ENCODE measurements at regions not wholly inside any gene's neighbourhood (a gene's known extent, or its start where the extent isn't known, plus 50 kb on each side); places are given as distances from the start of the nearest gene placed in this dataset.

DNA sequence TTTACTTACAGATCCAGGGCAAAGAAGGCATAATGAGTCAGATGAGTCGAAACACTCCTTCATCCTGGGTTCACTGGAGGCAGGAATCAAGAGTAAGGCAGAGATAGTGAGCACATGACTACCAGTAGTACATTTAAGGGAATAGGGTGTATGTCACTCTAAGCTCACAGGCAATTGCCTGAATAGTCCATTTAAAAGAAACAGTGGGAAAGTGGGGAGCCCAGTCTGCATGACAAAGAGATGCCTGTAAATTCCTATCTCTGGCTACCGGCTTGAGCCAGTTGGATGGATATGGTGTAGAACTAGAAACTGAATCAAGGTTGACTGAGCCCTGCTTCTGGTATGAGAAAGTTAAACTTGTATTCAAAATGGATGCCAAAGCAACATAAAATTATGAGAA is 861.5 kb upstream of the ZWINT start:
- intact Hi-C loops (cut with micrococcal nuclease) = no loop called here
- H3K4me1 Mint-ChIP-seq = no peaks in the 10 kb centered on the region
- Histone ChIP-seq H3K4me3 (ENCODE audit: control extremely low read depth in 1 of 5, extremely low read depth in 1 of 5, insufficient read depth in 1 of 5, low read depth in 2 of 5, low read length in 4 of 5) (no peak overlapping the region), H4K20me1 (ENCODE audit: control insufficient read depth, insufficient read depth, low read length, poor library complexity, severe bottlenecking) (no peaks in the 10 kb centered on the region), H3K9ac (ENCODE audit: low read length) (no peak overlapping the region), H3K4me2 (replicated peaks; ENCODE audit: low read depth, low read length, poor library complexity, severe bottlenecking) (no peak overlapping the region), H3K79me2 (ENCODE audit: control insufficient read depth, insufficient read depth, low read length) (no peaks in the 10 kb centered on the region), H3K9me3 (ENCODE audit: control extremely low read depth in 1 of 3, control insufficient read depth in 2 of 3, insufficient read depth in 1 of 3, low read length in 2 of 3) (no peaks in the 10 kb centered on the region), H2AFZ (ENCODE audit: insufficient read depth, low read depth, low read length, poor library complexity, severe bottlenecking) (no peak overlapping the region), H3K27ac (ENCODE audit: low read length in 2 of 2) (no peak overlapping the region), H3K27me3 (replicated peaks in 1 of 4; ENCODE audit: control extremely low read depth in 1 of 4, control insufficient read depth in 3 of 4, insufficient read depth in 4 of 4, low read length in 3 of 4) (no peaks in the 10 kb centered on the region), H3K36me3 (replicated peaks in 1 of 2; ENCODE audit: control extremely low read depth in 1 of 2, control insufficient read depth in 1 of 2, extremely low read depth in 1 of 2, insufficient read depth in 2 of 2, low read length in 1 of 2) (no peaks in the 10 kb centered on the region), H3K4me1 (ENCODE audit: control insufficient read depth in 2 of 2, insufficient read depth in 2 of 2, low read length in 2 of 2) (no peaks in the 10 kb centered on the region)
- ATAC-seq (ENCODE audit: low read depth) = no peak
- no peak for DNase-seq
- no peaks in the 10 kb centered on the region for H3K9me3 Mint-ChIP-seq (ENCODE audit: insufficient read depth)
- TF ChIP-seq EZH2 (IDR thresholded peaks at IDR 0.05; ENCODE audit: borderline replicate concordance, insufficient read depth, low read depth, low read length, poor library complexity, severe bottlenecking) = no peak
- TF ChIP-seq, protein P1, sequence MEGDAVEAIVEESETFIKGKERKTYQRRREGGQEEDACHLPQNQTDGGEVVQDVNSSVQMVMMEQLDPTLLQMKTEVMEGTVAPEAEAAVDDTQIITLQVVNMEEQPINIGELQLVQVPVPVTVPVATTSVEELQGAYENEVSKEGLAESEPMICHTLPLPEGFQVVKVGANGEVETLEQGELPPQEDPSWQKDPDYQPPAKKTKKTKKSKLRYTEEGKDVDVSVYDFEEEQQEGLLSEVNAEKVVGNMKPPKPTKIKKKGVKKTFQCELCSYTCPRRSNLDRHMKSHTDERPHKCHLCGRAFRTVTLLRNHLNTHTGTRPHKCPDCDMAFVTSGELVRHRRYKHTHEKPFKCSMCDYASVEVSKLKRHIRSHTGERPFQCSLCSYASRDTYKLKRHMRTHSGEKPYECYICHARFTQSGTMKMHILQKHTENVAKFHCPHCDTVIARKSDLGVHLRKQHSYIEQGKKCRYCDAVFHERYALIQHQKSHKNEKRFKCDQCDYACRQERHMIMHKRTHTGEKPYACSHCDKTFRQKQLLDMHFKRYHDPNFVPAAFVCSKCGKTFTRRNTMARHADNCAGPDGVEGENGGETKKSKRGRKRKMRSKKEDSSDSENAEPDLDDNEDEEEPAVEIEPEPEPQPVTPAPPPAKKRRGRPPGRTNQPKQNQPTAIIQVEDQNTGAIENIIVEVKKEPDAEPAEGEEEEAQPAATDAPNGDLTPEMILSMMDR (IDR thresholded peaks at IDR 0.05) = no peak
- WGBS (ENCODE audit: insufficient coverage) = 60% methylated on average over 1 of the region's 2 CpGs
- H3K4me3 Mint-ChIP-seq = no peak overlapping the region
- CTCF ChIA-PET = no interaction called here
- no peak overlapping the region for H3K27ac Mint-ChIP-seq
- no peaks in the 10 kb centered on the region for H3K27me3 Mint-ChIP-seq
- POLR2A ChIA-PET = no interaction called here

DNA sequence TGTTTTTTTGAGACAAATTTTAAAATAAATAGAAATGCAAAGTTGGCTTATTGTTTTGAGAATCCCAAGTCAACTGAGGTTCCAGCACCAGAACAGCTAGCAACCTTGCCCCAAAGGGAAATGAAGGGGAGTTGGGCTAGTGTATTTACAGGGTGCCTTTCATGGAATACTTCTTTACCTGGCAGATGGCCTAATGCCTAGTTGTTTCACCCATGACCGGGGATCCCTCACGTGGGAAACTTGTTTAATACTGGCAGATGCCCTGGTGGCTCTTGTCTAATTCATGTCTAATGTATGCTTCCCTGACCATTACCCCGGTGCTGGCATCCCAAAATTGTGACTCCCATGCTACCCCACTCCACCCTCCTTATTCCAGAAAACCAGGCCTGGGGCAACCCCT is 861.1 kb upstream of the ZWINT start:
- H3K4me1 Mint-ChIP-seq = no peaks in the 10 kb centered on the region

More for the DNA sequence above, 861.1 kb upstream of the ZWINT start:
- ATAC-seq (ENCODE audit: low read depth) (no peak), DNase-seq (no peak)
- H3K9ac ChIP-seq (ENCODE audit: low read length) = no peak overlapping the region
- H3K9me3 Mint-ChIP-seq (ENCODE audit: insufficient read depth) = no peaks in the 10 kb centered on the region
- intact Hi-C loops (cut with micrococcal nuclease) = no loop called here
- no peaks in the 10 kb centered on the region for H3K27me3 Mint-ChIP-seq
- H4K20me1 ChIP-seq (ENCODE audit: control insufficient read depth, insufficient read depth, low read length, poor library complexity, severe bottlenecking) = no peaks in the 10 kb centered on the region
- no peak overlapping the region for H3K4me3 ChIP-seq (ENCODE audit: control extremely low read depth in 1 of 5, extremely low read depth in 1 of 5, insufficient read depth in 1 of 5, low read depth in 2 of 5, low read length in 4 of 5)
- H3K79me2 ChIP-seq (ENCODE audit: control insufficient read depth, insufficient read depth, low read length) = no peaks in the 10 kb centered on the region
- 80% methylated on average over 2 of the region's 3 CpGs for WGBS (ENCODE audit: insufficient coverage)
- no peak for TF ChIP-seq EZH2 (IDR thresholded peaks at IDR 0.05; ENCODE audit: borderline replicate concordance, insufficient read depth, low read depth, low read length, poor library complexity, severe bottlenecking)
- TF ChIP-seq, protein P1 (IDR thresholded peaks at IDR 0.05) = no peak
- H3K27me3 ChIP-seq (replicated peaks in 1 of 4; ENCODE audit: control extremely low read depth in 1 of 4, control insufficient read depth in 3 of 4, insufficient read depth in 4 of 4, low read length in 3 of 4) = no peaks in the 10 kb centered on the region
- POLR2A ChIA-PET = no interaction called here
- no peak overlapping the region for H3K4me2 ChIP-seq (replicated peaks; ENCODE audit: low read depth, low read length, poor library complexity, severe bottlenecking)
- H2AFZ ChIP-seq (ENCODE audit: insufficient read depth, low read depth, low read length, poor library complexity, severe bottlenecking) = no peak overlapping the region
- H3K27ac Mint-ChIP-seq = no peak overlapping the region
- CTCF ChIA-PET = no interaction called here
- no peak overlapping the region for H3K27ac ChIP-seq (ENCODE audit: low read length in 2 of 2)
- no peak overlapping the region for H3K4me3 Mint-ChIP-seq
- no peaks in the 10 kb centered on the region for H3K9me3 ChIP-seq (ENCODE audit: control extremely low read depth in 1 of 3, control insufficient read depth in 2 of 3, insufficient read depth in 1 of 3, low read length in 2 of 3)
- no peaks in the 10 kb centered on the region for H3K4me1 ChIP-seq (ENCODE audit: control insufficient read depth in 2 of 2, insufficient read depth in 2 of 2, low read length in 2 of 2)
- no peaks in the 10 kb centered on the region for H3K36me3 ChIP-seq (replicated peaks in 1 of 2; ENCODE audit: control extremely low read depth in 1 of 2, control insufficient read depth in 1 of 2, extremely low read depth in 1 of 2, insufficient read depth in 2 of 2, low read length in 1 of 2)
